A673 (cell line): ENCODE measurements at regions not wholly inside any gene's neighbourhood (a gene's known extent, or its start where the extent isn't known, plus 50 kb on each side); places are given as distances from the start of the nearest gene placed in this dataset.
A peak's percentile ranks its signal among the peaks of the same experiment; 100 is the strongest.

Source experiments
- BruUV-seq: library from RNA; stranded (reverse); fragments of 400-500 nt; replicated peaks from 2 replicates; lab custom pipeline; 2021; lab: Mats Ljungman, UMichigan
- CTCF ChIA-PET: fragments of 300-600 bp; sonication (Branson Sonifier 250); formaldehyde crosslinking; loops from one replicate; lab custom pipeline; 2022; ENCODE audit warnings: antibody characterized with exemption; lab: Charles Lee
- POLR2A ChIA-PET: fragments of 300-600 bp; sonication (Branson Sonifier 250); formaldehyde crosslinking; loops from one replicate; lab custom pipeline; 2022; ENCODE audit warnings: antibody characterized with exemption; ENCODE audit not compliant: low non-redundant PET; lab: Charles Lee
- DNase-seq: peaks from one replicate; pipeline ENCODE4 v3.0.0-alpha.2; 2015; ENCODE audit warnings: low spot score
- H3K27ac ChIP-seq: fragments of 200-600 bp; sonication (generic); 2 replicates; pipeline ENCODE4 v1.5.1; 2016; ENCODE audit warnings: mixed run types, low read depth, mild to moderate bottlenecking, mixed read lengths, antibody characterized with exemption, low read length; ENCODE audit not compliant: poor library complexity, severe bottlenecking
- H3K27me3 ChIP-seq: fragments of 200-600 bp; sonication (generic); replicated peaks from 2 replicates; pipeline ENCODE4 v1.6.1; 2017; ENCODE audit warnings: mixed run types, low read depth, mild to moderate bottlenecking, mixed read lengths, antibody characterized with exemption, low read length; ENCODE audit not compliant: insufficient read depth, poor library complexity
- H3K36me3 ChIP-seq: fragments of 200-600 bp; sonication (generic); 2 replicates; pipeline ENCODE4 v1.6.1; 2016; ENCODE audit warnings: mixed run types, mild to moderate bottlenecking, mixed read lengths, antibody characterized with exemption, low read length; ENCODE audit not compliant: insufficient read depth, poor library complexity, severe bottlenecking
- H3K4me1 ChIP-seq: fragments of 200-600 bp; sonication (generic); 2 replicates; pipeline ENCODE4 v1.6.1; 2017; ENCODE audit warnings: mixed run types, mild to moderate bottlenecking, mixed read lengths, antibody characterized with exemption, low read length; ENCODE audit not compliant: insufficient read depth, poor library complexity, severe bottlenecking
- H3K4me3 ChIP-seq: fragments of 200-600 bp; sonication (generic); 2 replicates; pipeline ENCODE4 v1.5.1; 2016; ENCODE audit warnings: low read depth, mixed run types, mild to moderate bottlenecking, mixed read lengths, low read length; ENCODE audit not compliant: poor library complexity, severe bottlenecking
- H3K9me3 ChIP-seq: fragments of 200-600 bp; sonication (generic); 2 replicates; pipeline ENCODE4 v1.6.1; 2016; ENCODE audit warnings: mixed run types, low read depth, mild to moderate bottlenecking, mixed read lengths, antibody characterized with exemption, low read length; ENCODE audit not compliant: poor library complexity, severe bottlenecking
- CTCF ChIP-seq: fragments of 300-800, 200-600 bp; sonication (generic); conservative IDR thresholded peaks from 2 replicates; pipeline ENCODE4 v1.5.1; 2017; ENCODE audit warnings: low read depth, mild to moderate bottlenecking, antibody characterized with exemption, low read length, moderate library complexity, mixed read lengths
- EZH2 ChIP-seq: fragments of 200-600 bp; sonication (generic); IDR thresholded peaks from 2 replicates; pipeline ENCODE4 v1.6.1; 2017; ENCODE audit warnings: borderline replicate concordance, low read depth, mild to moderate bottlenecking, mixed read lengths, antibody characterized with exemption, low read length; ENCODE audit not compliant: poor library complexity, severe bottlenecking
- intact Hi-C: fragments of 100-400 bp; cut with micrococcal nuclease; formaldehyde crosslinking; loops from one replicate; pipeline ENCODE4 v1.10.0; 2022; ENCODE audit not compliant: unreplicated experiment

GRCh38 chr6:82584856-82585255 is 221.2 kb downstream of the TPBG start:
- Histone ChIP-seq H3K27ac (no peak overlapping the region), H3K36me3 (no peaks in the 10 kb centered on the region), H3K4me1 (no peaks in the 10 kb centered on the region), H3K9me3 (no peaks in the 10 kb centered on the region), H3K27me3 (no peaks in the 10 kb centered on the region), H3K4me3 (no peak overlapping the region)
- POLR2A ChIA-PET = no interaction called here
- CTCF ChIA-PET = no interaction called here
- no TSS peak for BruUV-seq
- TF ChIP-seq CTCF (no peak), EZH2 (no peak)
- intact Hi-C loops = no loop called here
- DNase-seq = no peak

DNA sequence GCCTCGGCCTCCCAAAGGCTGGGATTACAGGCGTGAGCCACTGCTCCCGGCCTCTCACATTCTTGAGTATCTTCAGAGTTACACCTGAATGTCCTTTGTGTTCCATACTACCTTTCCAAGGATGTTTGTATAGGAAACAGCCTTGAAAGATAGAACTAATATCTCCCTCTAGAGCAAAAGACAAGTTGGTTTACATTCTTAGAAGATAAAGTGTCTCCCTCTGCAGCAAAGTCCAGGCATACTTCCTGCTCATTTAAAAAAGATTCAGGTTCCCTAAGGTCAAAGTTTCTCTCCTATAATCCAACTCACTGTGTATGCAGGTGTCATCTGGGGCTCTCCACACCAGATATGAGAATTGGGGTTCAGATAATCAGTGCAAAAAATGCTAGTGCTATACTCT is 224.4 kb downstream of the TPBG start:
- intact Hi-C loops = no loop called here
- no peak overlapping the region for H3K4me3 ChIP-seq
- H3K9me3 ChIP-seq = no peaks in the 10 kb centered on the region
- no peak for DNase-seq
- no peak overlapping the region for H3K27ac ChIP-seq
- no TSS peak for BruUV-seq
- peak; percentile 26; the same call in 1 of the 2 replicates for TF ChIP-seq CTCF
- no peak for TF ChIP-seq EZH2
- ChIA-PET CTCF (no interaction called here), POLR2A (interaction anchor here (0.6 kb wide), 1 partner anchor 14 kb away, joined by 5 read pairs; no protein-coding TSS in a partner anchor)
- no peaks in the 10 kb centered on the region for H3K4me1 ChIP-seq
- no peaks in the 10 kb centered on the region for H3K36me3 ChIP-seq
- no peaks in the 10 kb centered on the region for H3K27me3 ChIP-seq

- Histone ChIP-seq H3K36me3 (no peaks in the 10 kb centered on the region), H3K4me3 (no peak overlapping the region), H3K9me3 (no peaks in the 10 kb centered on the region), H3K27me3 (no peaks in the 10 kb centered on the region), H3K27ac (no peak overlapping the region), H3K4me1 (no peaks in the 10 kb centered on the region)
- intact Hi-C loops = no loop called here
- TF ChIP-seq EZH2 (no peak), CTCF (no peak)
- ChIA-PET POLR2A (no interaction called here), CTCF (no interaction called here)
- no TSS peak for BruUV-seq
- no peak for DNase-seq
These were observed 225.3 kb downstream of the TPBG start for GRCh38 chr6:82588859-82589412.
